Suprapubic skin (tissue), 4 donors: ENCODE measurements at regions not wholly inside any gene's neighbourhood (a gene's known extent, or its start where the extent isn't known, plus 50 kb on each side); places are given as distances from the start of the nearest gene placed in this dataset.

Source experiments
- DNase-seq, 2 donors: peaks; one replicate each; pipeline ENCODE4 v3.0.0-alpha.2; 2019; ENCODE audit warnings: low spot score in 2 of 2
- H3K27ac ChIP-seq: fragments of 200-600 bp; sonication (generic); one replicate; pipeline ENCODE4 v1.5.1; 2019
- H3K27me3 ChIP-seq: fragments of 200-600 bp; sonication (generic); one replicate; pipeline ENCODE4 v1.5.1; 2019
- H3K36me3 ChIP-seq: fragments of 200-600 bp; sonication (generic); one replicate; pipeline ENCODE4 v1.5.1; 2019
- H3K4me1 ChIP-seq: fragments of 200-600 bp; sonication (generic); one replicate; pipeline ENCODE4 v1.5.1; 2019
- H3K4me3 ChIP-seq: fragments of 200-600 bp; sonication (generic); one replicate; pipeline ENCODE4 v1.5.1; 2019; ENCODE audit warnings: mild to moderate bottlenecking
- H3K9me3 ChIP-seq: fragments of 200-600 bp; sonication (generic); one replicate; pipeline ENCODE4 v1.5.1; 2019
- CTCF ChIP-seq, 2 donors: fragments of 200-600 bp in 1 of 2; fragments of 450-650 bp in 1 of 2; sonication (generic) in 1 of 2; IDR thresholded peaks; one replicate each; pipeline ENCODE4 v1.5.1; 2016 to 2019; ENCODE audit warnings: antibody characterized with exemption in 2 of 2, mild to moderate bottlenecking in 1 of 2, moderate library complexity in 1 of 2
- EP300 ChIP-seq: sonication (generic); formaldehyde crosslinking; IDR thresholded peaks from one replicate; pipeline ENCODE4 v1.6.1; 2017; ENCODE audit warnings: antibody characterized with exemption
- POLR2A ChIP-seq, 2 donors: fragments of 450-650 bp; IDR thresholded peaks; one replicate each; pipeline ENCODE4 v1.6.1; 2017; ENCODE audit warnings: antibody characterized with exemption in 2 of 2, mild to moderate bottlenecking in 2 of 2, moderate library complexity in 2 of 2
- POLR2AphosphoS5 ChIP-seq, 3 donors: sonication (generic); formaldehyde crosslinking; IDR thresholded peaks; one replicate each; pipeline ENCODE4 v1.6.1; 2017; ENCODE audit warnings: antibody characterized with exemption in 3 of 3
- whole genome bisulfite sequencing: methylation state at CpG from one replicate; pipeline ENCODE4 v1.1.5; 2018; 5-methylcytosine and 5-hydroxymethylcytosine counted together

- H3K36me3 ChIP-seq, result no peaks in the 10 kb centered on the region
- H3K9me3 ChIP-seq, result no peaks in the 10 kb centered on the region
- no peak overlapping the region for H3K4me3 ChIP-seq
- peaks cover 8% of the 10 kb centered on the region for H3K27me3 ChIP-seq
- no peak for DNase-seq
- TF ChIP-seq CTCF (IDR thresholded peaks at IDR 0.05) (no peak), EP300 (no peak), POLR2A (IDR thresholded peaks at IDR 0.05) (no peak), POLR2AphosphoS5 (IDR thresholded peaks at IDR 0.05) (no peak)
- 68% methylated on average over 7 of the region's 7 CpGs for WGBS
- no peak overlapping the region for H3K27ac ChIP-seq
- no peaks in the 10 kb centered on the region for H3K4me1 ChIP-seq
Measured at GRCh38 chr20:22508426-22508825, 75.9 kb downstream of the FOXA2 start.

GRCh38 chr20:22507240-22507961, 77.0 kb downstream of the FOXA2 start:
- Histone ChIP-seq H3K36me3 (no peaks in the 10 kb centered on the region), H3K27me3 (peaks cover 4% of the 10 kb centered on the region), H3K27ac (no peak overlapping the region), H3K9me3 (no peaks in the 10 kb centered on the region), H3K4me3 (no peak overlapping the region), H3K4me1 (no peaks in the 10 kb centered on the region)
- no peak for DNase-seq
- no peak for TF ChIP-seq POLR2AphosphoS5 (IDR thresholded peaks at IDR 0.05)
- TF ChIP-seq EP300, result no peak
- no peak for TF ChIP-seq CTCF (IDR thresholded peaks at IDR 0.05)
- TF ChIP-seq POLR2A (IDR thresholded peaks at IDR 0.05), result no peak
- WGBS, result 82% methylated on average over 5 of the region's 5 CpGs

DNA sequence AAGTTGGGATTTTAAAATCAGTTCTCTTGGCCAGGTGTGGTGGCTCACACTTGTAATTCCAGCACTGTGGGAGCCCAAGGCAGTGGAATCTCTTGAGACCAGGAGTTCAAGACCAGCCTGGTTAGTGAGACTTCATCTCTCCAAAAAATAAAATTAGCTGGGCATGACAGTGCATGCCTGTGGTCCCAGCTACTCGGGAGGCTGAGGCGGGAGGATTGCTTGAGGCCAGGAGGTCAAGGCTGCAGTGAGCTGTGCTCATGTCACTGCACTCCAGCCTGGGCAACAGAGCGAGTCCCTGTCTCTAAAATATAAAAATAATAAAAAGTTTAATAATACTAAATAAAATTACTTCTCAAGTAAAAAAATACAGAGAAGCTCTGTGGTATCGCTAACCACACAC, 77.5 kb downstream of the FOXA2 start:
- H3K4me3 ChIP-seq, result no peak overlapping the region
- no peaks in the 10 kb centered on the region for H3K9me3 ChIP-seq
- no peak overlapping the region for H3K27ac ChIP-seq
- no peak for DNase-seq
- no peak for TF ChIP-seq POLR2A (IDR thresholded peaks at IDR 0.05)
- no peak for TF ChIP-seq POLR2AphosphoS5 (IDR thresholded peaks at IDR 0.05)
- TF ChIP-seq CTCF (IDR thresholded peaks at IDR 0.05), result no peak
- no peak for TF ChIP-seq EP300
- H3K36me3 ChIP-seq, result no peaks in the 10 kb centered on the region
- WGBS, result 83% methylated on average over 4 of the region's 4 CpGs
- H3K4me1 ChIP-seq, result no peaks in the 10 kb centered on the region
- peaks cover 9% of the 10 kb centered on the region for H3K27me3 ChIP-seq

DNA sequence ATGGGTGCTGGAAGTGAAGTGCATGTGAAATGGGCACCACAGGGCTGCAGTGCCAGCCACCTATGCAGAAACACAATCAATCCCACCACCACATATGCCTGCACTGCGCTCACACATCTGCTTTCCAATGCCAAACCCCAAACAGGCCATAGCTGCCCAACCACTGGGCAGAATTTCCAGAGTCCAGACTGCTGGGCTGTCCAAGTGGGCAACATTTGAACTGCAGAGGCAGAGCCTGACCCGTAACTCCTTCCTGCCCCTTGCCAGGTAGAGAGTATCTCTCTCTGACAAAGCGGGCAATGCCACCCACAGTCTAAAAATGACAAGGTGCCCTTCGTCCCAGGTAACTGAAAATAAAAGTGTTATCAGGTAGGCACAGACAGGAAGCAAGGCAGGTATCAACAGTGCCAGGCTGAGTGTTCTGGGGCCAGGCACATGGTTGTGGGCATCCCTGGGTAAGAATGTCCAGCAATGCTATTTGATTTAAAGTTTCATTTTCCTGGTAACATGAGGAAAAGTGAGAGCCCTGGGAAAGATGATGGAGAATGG, 79.5 kb downstream of the FOXA2 start:
- WGBS, result 91% methylated on average over 4 of the region's 4 CpGs
- no peak for DNase-seq
- Histone ChIP-seq H3K27ac (no peak overlapping the region), H3K27me3 (peaks cover 12% of the 10 kb centered on the region), H3K4me3 (no peak overlapping the region), H3K36me3 (no peaks in the 10 kb centered on the region), H3K4me1 (no peaks in the 10 kb centered on the region), H3K9me3 (no peaks in the 10 kb centered on the region)
- no peak for TF ChIP-seq POLR2AphosphoS5 (IDR thresholded peaks at IDR 0.05)
- no peak for TF ChIP-seq EP300
- no peak for TF ChIP-seq POLR2A (IDR thresholded peaks at IDR 0.05)
- TF ChIP-seq CTCF (IDR thresholded peaks at IDR 0.05), result no peak

GRCh38 chr20:22503577-22503976, 80.8 kb downstream of the FOXA2 start:
- no peaks in the 10 kb centered on the region for H3K9me3 ChIP-seq
- H3K4me3 ChIP-seq, result no peak overlapping the region
- H3K4me1 ChIP-seq, result no peaks in the 10 kb centered on the region
- TF ChIP-seq POLR2A (IDR thresholded peaks at IDR 0.05), result no peak
- TF ChIP-seq CTCF (IDR thresholded peaks at IDR 0.05), result no peak
- TF ChIP-seq EP300, result no peak
- no peak for TF ChIP-seq POLR2AphosphoS5 (IDR thresholded peaks at IDR 0.05)
- 85% methylated on average over 4 of the region's 4 CpGs for WGBS
- no peaks in the 10 kb centered on the region for H3K36me3 ChIP-seq
- H3K27ac ChIP-seq, result no peak overlapping the region
- DNase-seq, result no peak
- H3K27me3 ChIP-seq, result peaks cover 19% of the 10 kb centered on the region
